Stimulated activated CD4-positive, alpha-beta T cell treated with anti-CD3 and anti-CD28 coated beads, Interleukin-4, amount 100 ng/mL, for 24 hours (primary cell): ENCODE measurements at regions not wholly inside any gene's neighbourhood (a gene's known extent, or its start where the extent isn't known, plus 50 kb on each side); places are given as distances from the start of the nearest gene placed in this dataset.
"Not testable (repeated sequence)": the region's sequence is repeated elsewhere in the genome, so short reads cannot be mapped to it uniquely, and the experiment has no call there.

ENCODE experiments used
- DNase-seq: peaks from one replicate; pipeline ENCODE4 v3.0.0-alpha.2; 2020

- no peak for DNase-seq
Observed at GRCh38 chr18:55912919-55913318, 324.9 kb upstream of the TCF4 start.

GRCh38 chr18:55912071-55912470, 324.1 kb upstream of the TCF4 start:
- DNase-seq = no peak

GRCh38 chr18:55910296-55910695, 322.3 kb upstream of the TCF4 start:
- DNase-seq = no peak

GRCh38 chr18:55908901-55909366, 320.9 kb upstream of the TCF4 start:
- no peak for DNase-seq

GRCh38 chr18:55907453-55908175, 319.6 kb upstream of the TCF4 start:
- DNase-seq = no peak

- no peak for DNase-seq
Observed at GRCh38 chr18:55906536-55906935, 318.5 kb upstream of the TCF4 start.

- no peak for DNase-seq
Observed at GRCh38 chr18:55903911-55904310, 315.9 kb upstream of the TCF4 start.

- DNase-seq = no peak
Observed at GRCh38 chr18:55900380-55900779, 312.4 kb upstream of the TCF4 start.

GRCh38 chr18:55897091-55897689, 309.2 kb upstream of the TCF4 start:
- DNase-seq = no peak

GRCh38 chr18:55893948-55894347, 306.0 kb upstream of the TCF4 start:
- DNase-seq = no peak

GRCh38 chr18:55892862-55893813, 305.1 kb upstream of the TCF4 start:
- DNase-seq = not testable (repeated sequence)

GRCh38 chr18:55886886-55887285, 298.9 kb upstream of the TCF4 start:
- no peak for DNase-seq

GRCh38 chr18:55884498-55884897, 296.5 kb upstream of the TCF4 start:
- no peak for DNase-seq

GRCh38 chr18:55880617-55881016, 292.6 kb upstream of the TCF4 start:
- DNase-seq = no peak

GRCh38 chr18:55879331-55879730, 291.3 kb upstream of the TCF4 start:
- no peak for DNase-seq

GRCh38 chr18:55878224-55878623, 290.2 kb upstream of the TCF4 start:
- DNase-seq = no peak

GRCh38 chr18:55877321-55877720, 289.3 kb upstream of the TCF4 start:
- DNase-seq = no peak

GRCh38 chr18:55876254-55876653, 288.3 kb upstream of the TCF4 start:
- DNase-seq = no peak

GRCh38 chr18:55875371-55875901, 287.4 kb upstream of the TCF4 start:
- DNase-seq = no peak

GRCh38 chr18:55869556-55870501, 281.8 kb upstream of the TCF4 start:
- DNase-seq = no peak

- no peak for DNase-seq
Observed at GRCh38 chr18:55868909-55869308, 280.9 kb upstream of the TCF4 start.

- DNase-seq = no peak
Observed at GRCh38 chr18:55866886-55867285, 278.9 kb upstream of the TCF4 start.
